ENCODE measurements at regions not wholly inside any gene's neighbourhood (a gene's known extent, or its start where the extent isn't known, plus 50 kb on each side); places are given as distances from the start of the nearest gene placed in this dataset.

GRCh38 chr2:138922973-138923563 is 142.9 kb upstream of the NXPH2 start:
- H3K36me3 ChIP-seq (ENCODE audit: insufficient read depth, low read length) = no peaks in the 10 kb centered on the region
- no peak for ATAC-seq (ENCODE audit: insufficient read depth, low read depth)

DNA sequence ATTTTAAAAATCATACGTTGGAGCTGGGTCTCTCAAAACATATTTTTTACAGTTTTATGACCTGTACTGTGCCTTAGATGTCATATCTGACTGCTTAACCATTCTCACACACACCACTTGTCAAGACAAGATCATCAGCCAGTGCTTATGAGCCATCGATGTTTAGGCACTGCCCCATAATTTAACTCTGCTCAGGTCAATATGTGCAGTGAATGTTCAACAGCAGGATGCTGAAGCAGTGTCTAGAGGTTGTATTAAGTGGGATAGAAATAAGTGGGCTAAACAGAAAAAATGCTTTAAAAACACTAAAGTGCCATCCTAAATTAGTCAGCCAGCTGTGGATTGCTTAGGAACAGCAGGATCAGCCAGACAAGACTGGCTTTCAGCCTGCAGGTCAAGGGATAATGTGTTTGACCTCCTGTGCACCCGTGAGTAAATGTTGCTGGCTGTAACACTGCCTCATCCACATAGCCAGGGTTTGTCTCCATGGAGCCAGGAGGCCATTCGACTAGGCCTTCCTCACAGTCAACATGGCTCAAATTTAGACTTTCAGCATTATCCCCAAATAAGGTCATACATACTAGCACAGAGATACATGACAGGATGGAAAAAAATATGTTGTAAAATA is 139.0 kb upstream of the NXPH2 start:
- H3K4me3 ChIP-seq (ENCODE audit: low read depth in 1 of 2, low read length in 2 of 2) = no peak overlapping the region

More at GRCh38 chr2:138922973-138923563, 142.9 kb upstream of the NXPH2 start:
- DNase-seq = no peak
- Histone ChIP-seq H3K79me2 (ENCODE audit: insufficient read depth, low read length) (no peaks in the 10 kb centered on the region), H3K27ac (ENCODE audit: low read length) (no peak overlapping the region), H3K27me3 (ENCODE audit: insufficient read depth, low read length, poor library complexity) (no peaks in the 10 kb centered on the region), H3K4me1 (ENCODE audit: insufficient read depth, low read length) (no peaks in the 10 kb centered on the region), H4K20me1 (ENCODE audit: insufficient read depth, low read length) (no peaks in the 10 kb centered on the region), H3K9me3 (ENCODE audit: insufficient read depth, low read length, severe bottlenecking) (no peaks in the 10 kb centered on the region), H2AFZ (ENCODE audit: low read depth, low read length) (no peak overlapping the region), H3K4me3 (ENCODE audit: low read depth in 1 of 2, low read length in 2 of 2) (no peak overlapping the region), H3K4me2 (ENCODE audit: insufficient read depth, low read length) (no peak overlapping the region), H3K9ac (ENCODE audit: low read depth, low read length) (no peak overlapping the region)
- TF ChIP-seq EZH2 (IDR thresholded peaks at IDR 0.05; ENCODE audit: borderline replicate concordance, low read depth, low read length, severe bottlenecking) (no peak), CTCF (IDR thresholded peaks at IDR 0.05; ENCODE audit: borderline replicate concordance, extremely low read depth, low read length, poor library complexity, severe bottlenecking) (peak; percentile 53)

DNA sequence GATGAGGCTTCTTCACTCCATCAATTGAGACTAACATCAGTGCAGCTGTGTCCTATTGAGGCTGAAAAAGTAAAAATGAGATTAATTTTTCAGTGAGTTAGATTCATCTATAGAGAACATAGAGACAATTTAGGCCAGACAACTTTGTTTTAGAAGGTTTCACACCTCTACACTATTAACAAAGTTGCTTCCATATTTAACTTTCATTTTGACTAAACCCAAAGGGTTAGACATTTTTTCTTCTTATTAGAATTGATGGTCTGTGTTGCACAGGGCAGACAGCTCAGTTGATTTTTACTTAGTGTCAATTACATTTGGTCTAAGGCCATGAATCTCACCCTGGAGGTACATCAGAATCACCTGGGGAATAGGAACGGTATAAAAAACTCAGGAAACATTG is 130.2 kb upstream of the NXPH2 start:
- no peak for TF ChIP-seq EZH2 (IDR thresholded peaks at IDR 0.05; ENCODE audit: borderline replicate concordance, low read depth, low read length, severe bottlenecking)
- no peak for TF ChIP-seq CTCF (IDR thresholded peaks at IDR 0.05; ENCODE audit: borderline replicate concordance, extremely low read depth, low read length, poor library complexity, severe bottlenecking)
- no peak overlapping the region for H2AFZ ChIP-seq (ENCODE audit: low read depth, low read length)
- H3K9ac ChIP-seq (ENCODE audit: low read depth, low read length) = no peak overlapping the region
- no peaks in the 10 kb centered on the region for H3K27me3 ChIP-seq (ENCODE audit: insufficient read depth, low read length, poor library complexity)
- ATAC-seq (ENCODE audit: insufficient read depth, low read depth) = no peak
- H3K36me3 ChIP-seq (ENCODE audit: insufficient read depth, low read length) = no peaks in the 10 kb centered on the region
- no peaks in the 10 kb centered on the region for H4K20me1 ChIP-seq (ENCODE audit: insufficient read depth, low read length)
- H3K79me2 ChIP-seq (ENCODE audit: insufficient read depth, low read length) = no peaks in the 10 kb centered on the region
- DNase-seq = no peak
- no peak overlapping the region for H3K4me2 ChIP-seq (ENCODE audit: insufficient read depth, low read length)
- no peaks in the 10 kb centered on the region for H3K4me1 ChIP-seq (ENCODE audit: insufficient read depth, low read length)
- H3K9me3 ChIP-seq (ENCODE audit: insufficient read depth, low read length, severe bottlenecking) = no peaks in the 10 kb centered on the region
- H3K27ac ChIP-seq (ENCODE audit: low read length) = no peak overlapping the region
- no peak overlapping the region for H3K4me3 ChIP-seq (ENCODE audit: low read depth in 1 of 2, low read length in 2 of 2)

More for the DNA sequence above, 139.0 kb upstream of the NXPH2 start:
- Histone ChIP-seq H3K9me3 (ENCODE audit: insufficient read depth, low read length, severe bottlenecking) (no peaks in the 10 kb centered on the region), H3K4me2 (ENCODE audit: insufficient read depth, low read length) (no peak overlapping the region), H3K27me3 (ENCODE audit: insufficient read depth, low read length, poor library complexity) (no peaks in the 10 kb centered on the region), H2AFZ (ENCODE audit: low read depth, low read length) (no peak overlapping the region), H3K9ac (ENCODE audit: low read depth, low read length) (no peak overlapping the region), H3K36me3 (ENCODE audit: insufficient read depth, low read length) (no peaks in the 10 kb centered on the region), H3K27ac (ENCODE audit: low read length) (no peak overlapping the region), H3K79me2 (ENCODE audit: insufficient read depth, low read length) (no peaks in the 10 kb centered on the region), H4K20me1 (ENCODE audit: insufficient read depth, low read length) (no peaks in the 10 kb centered on the region), H3K4me1 (ENCODE audit: insufficient read depth, low read length) (no peaks in the 10 kb centered on the region)
- DNase-seq (no peak), ATAC-seq (ENCODE audit: insufficient read depth, low read depth) (no peak)
- no peak for TF ChIP-seq EZH2 (IDR thresholded peaks at IDR 0.05; ENCODE audit: borderline replicate concordance, low read depth, low read length, severe bottlenecking)
- no peak for TF ChIP-seq CTCF (IDR thresholded peaks at IDR 0.05; ENCODE audit: borderline replicate concordance, extremely low read depth, low read length, poor library complexity, severe bottlenecking)

All from DND-41 (cell line).